ENCODE measurements at regions not wholly inside any gene's neighbourhood (a gene's known extent, or its start where the extent isn't known, plus 50 kb on each side); places are given as distances from the start of the nearest gene placed in this dataset.

DNA sequence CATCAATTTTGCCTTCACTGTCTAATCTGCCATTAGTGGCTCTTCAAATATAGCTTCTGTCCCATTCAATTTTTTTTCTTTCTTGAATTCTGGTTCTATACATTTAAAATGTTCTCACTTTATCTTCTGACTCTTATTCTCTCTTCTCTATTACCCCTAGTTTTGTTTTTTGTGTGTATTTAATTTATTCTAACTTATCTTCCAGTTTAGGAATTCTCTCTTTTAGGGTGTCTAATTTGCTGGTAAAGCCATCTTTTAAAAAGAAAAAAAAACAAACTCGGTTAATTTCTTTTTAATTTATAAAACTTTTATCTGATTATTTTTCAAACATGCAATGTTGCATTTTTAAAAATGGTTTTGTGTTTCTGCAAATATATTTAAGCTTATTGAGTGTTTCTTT, 80.3 kb upstream of the OXGR1 start:
- TF ChIP-seq GATA3 (IDR thresholded peaks at IDR 0.05; ENCODE audit: low read depth, low read length) (no peak), GATA2 (IDR thresholded peaks at IDR 0.05; ENCODE audit: low read depth, low read length) (no peak)
